Stimulated activated CD8-positive, alpha-beta memory T cell treated with anti-CD3 and anti-CD28 coated beads, Interleukin-12 subunit alpha, Interleukin-12 subunit beta, amount 100 ng/mL, for 24 hours (primary cell): ENCODE measurements at regions not wholly inside any gene's neighbourhood (a gene's known extent, or its start where the extent isn't known, plus 50 kb on each side); places are given as distances from the start of the nearest gene placed in this dataset.

Experiments
- DNase-seq: peaks from one replicate; pipeline ENCODE4 v3.0.0-alpha.2; 2020; ENCODE audit errors: extremely low read depth

GRCh38 chr14:101025696-101026095 is 122.2 kb upstream of the RTL1 start:
- no peak for DNase-seq

- no peak for DNase-seq
Measured at GRCh38 chr14:101026341-101026740, 122.8 kb upstream of the RTL1 start.

GRCh38 chr14:101027291-101027690 is 123.8 kb upstream of the RTL1 start:
- no peak for DNase-seq

- DNase-seq: no peak
Measured at GRCh38 chr14:101027966-101028365, 124.4 kb upstream of the RTL1 start.

- no peak for DNase-seq
Measured at GRCh38 chr14:101028971-101029667, 125.6 kb upstream of the RTL1 start.

GRCh38 chr14:101029668-101030290 is 126.3 kb upstream of the RTL1 start:
- DNase-seq: no peak

GRCh38 chr14:101030586-101030985 is 127.1 kb upstream of the RTL1 start:
- DNase-seq: no peak

GRCh38 chr14:101031186-101031585 is 127.7 kb upstream of the RTL1 start:
- no peak for DNase-seq

GRCh38 chr14:101031721-101032120 is 128.2 kb upstream of the RTL1 start:
- no peak for DNase-seq

- no peak for DNase-seq
Measured at GRCh38 chr14:101032433-101032832, 128.9 kb upstream of the RTL1 start.

- DNase-seq: no peak
Measured at GRCh38 chr14:101033006-101033405, 129.5 kb upstream of the RTL1 start.

- no peak for DNase-seq
Measured at GRCh38 chr14:101033446-101034165, 130.1 kb upstream of the RTL1 start.

GRCh38 chr14:101034986-101035385 is 131.5 kb upstream of the RTL1 start:
- DNase-seq: no peak

GRCh38 chr14:101035466-101036225 is 132.1 kb upstream of the RTL1 start:
- DNase-seq: no peak

- DNase-seq: no peak
Measured at GRCh38 chr14:101037021-101037817, 133.7 kb upstream of the RTL1 start.

- DNase-seq: no peak
Measured at GRCh38 chr14:101039031-101039754, 135.7 kb upstream of the RTL1 start.

- no peak for DNase-seq
Measured at GRCh38 chr14:101039755-101040138, 136.2 kb upstream of the RTL1 start.

GRCh38 chr14:101040538-101041442 is 137.3 kb upstream of the RTL1 start:
- no peak for DNase-seq

GRCh38 chr14:101043891-101044290 is 140.4 kb upstream of the RTL1 start:
- DNase-seq: no peak

- DNase-seq: no peak
Measured at GRCh38 chr14:101044741-101045140, 141.2 kb upstream of the RTL1 start.
